Gastrocnemius medialis (tissue), 4 donors: ENCODE measurements at regions not wholly inside any gene's neighbourhood (a gene's known extent, or its start where the extent isn't known, plus 50 kb on each side); places are given as distances from the start of the nearest gene placed in this dataset.

Experiments
- POLR2A ChIP-seq, 2 donors: fragments of 450-650 bp; IDR thresholded peaks; one replicate each; pipeline ENCODE4 v1.6.1; 2017; ENCODE audit warnings: antibody characterized with exemption in 2 of 2, mild to moderate bottlenecking in 2 of 2, moderate library complexity in 2 of 2
- TF ChIP-seq, protein P1 (sequence below), 5 experiments: fragments of 450-650 bp in 3 of 5; fragments of 200-600 bp in 2 of 5; sonication (generic) in 2 of 5; IDR thresholded peaks in 4 of 5; conservative IDR thresholded peaks in 1 of 5; 1 replicate in 4 of 5; 2 replicates in 1 of 5; pipeline ENCODE4 v1.5.1; 2016 to 2019; ENCODE audit warnings: antibody characterized with exemption in 5 of 5, mild to moderate bottlenecking in 3 of 5, moderate library complexity in 3 of 5

DNA sequence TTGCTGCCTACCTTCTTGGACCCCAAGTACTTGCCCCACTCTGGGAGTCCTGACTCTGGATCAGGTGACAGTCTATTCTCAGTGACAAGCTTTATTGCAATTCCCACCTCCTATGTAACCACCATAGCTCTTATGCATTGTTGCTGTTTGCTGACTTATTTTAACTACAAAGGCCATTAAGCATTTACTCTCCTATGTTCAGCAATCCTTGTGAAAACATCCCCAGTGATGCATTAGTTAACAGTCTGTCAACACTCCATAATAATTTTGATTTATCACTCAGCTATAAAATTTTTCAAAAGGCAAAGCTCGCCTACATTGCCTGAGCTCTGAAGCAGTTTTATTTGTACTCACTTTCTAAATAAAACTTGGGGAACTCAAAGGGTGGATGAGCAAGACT is 871.8 kb upstream of the SORCS1 start:
- TF ChIP-seq, protein P1, sequence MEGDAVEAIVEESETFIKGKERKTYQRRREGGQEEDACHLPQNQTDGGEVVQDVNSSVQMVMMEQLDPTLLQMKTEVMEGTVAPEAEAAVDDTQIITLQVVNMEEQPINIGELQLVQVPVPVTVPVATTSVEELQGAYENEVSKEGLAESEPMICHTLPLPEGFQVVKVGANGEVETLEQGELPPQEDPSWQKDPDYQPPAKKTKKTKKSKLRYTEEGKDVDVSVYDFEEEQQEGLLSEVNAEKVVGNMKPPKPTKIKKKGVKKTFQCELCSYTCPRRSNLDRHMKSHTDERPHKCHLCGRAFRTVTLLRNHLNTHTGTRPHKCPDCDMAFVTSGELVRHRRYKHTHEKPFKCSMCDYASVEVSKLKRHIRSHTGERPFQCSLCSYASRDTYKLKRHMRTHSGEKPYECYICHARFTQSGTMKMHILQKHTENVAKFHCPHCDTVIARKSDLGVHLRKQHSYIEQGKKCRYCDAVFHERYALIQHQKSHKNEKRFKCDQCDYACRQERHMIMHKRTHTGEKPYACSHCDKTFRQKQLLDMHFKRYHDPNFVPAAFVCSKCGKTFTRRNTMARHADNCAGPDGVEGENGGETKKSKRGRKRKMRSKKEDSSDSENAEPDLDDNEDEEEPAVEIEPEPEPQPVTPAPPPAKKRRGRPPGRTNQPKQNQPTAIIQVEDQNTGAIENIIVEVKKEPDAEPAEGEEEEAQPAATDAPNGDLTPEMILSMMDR (IDR thresholded peaks at IDR 0.05 in 4 of 5, conservative IDR thresholded peaks at IDR 0.05 in 1 of 5), result no peak
- no peak for TF ChIP-seq POLR2A (IDR thresholded peaks at IDR 0.05)
